22Rv1 (cell line): ENCODE measurements at regions not wholly inside any gene's neighbourhood (a gene's known extent, or its start where the extent isn't known, plus 50 kb on each side); places are given as distances from the start of the nearest gene placed in this dataset.

Source experiments
- H3K27ac ChIP-seq: fragments of 450-650 bp; 2 replicates; pipeline ENCODE4 v1.5.1; 2017
- CTCF ChIP-seq: fragments of 450-650 bp; IDR thresholded peaks from 2 replicates; pipeline ENCODE4 v1.5.1; 2017; ENCODE audit warnings: mild to moderate bottlenecking
- ZFX ChIP-seq: fragments of 450-650 bp; IDR thresholded peaks from 2 replicates; pipeline ENCODE4 v1.6.1; 2017; ENCODE audit warnings: antibody characterized with exemption, borderline replicate concordance

DNA sequence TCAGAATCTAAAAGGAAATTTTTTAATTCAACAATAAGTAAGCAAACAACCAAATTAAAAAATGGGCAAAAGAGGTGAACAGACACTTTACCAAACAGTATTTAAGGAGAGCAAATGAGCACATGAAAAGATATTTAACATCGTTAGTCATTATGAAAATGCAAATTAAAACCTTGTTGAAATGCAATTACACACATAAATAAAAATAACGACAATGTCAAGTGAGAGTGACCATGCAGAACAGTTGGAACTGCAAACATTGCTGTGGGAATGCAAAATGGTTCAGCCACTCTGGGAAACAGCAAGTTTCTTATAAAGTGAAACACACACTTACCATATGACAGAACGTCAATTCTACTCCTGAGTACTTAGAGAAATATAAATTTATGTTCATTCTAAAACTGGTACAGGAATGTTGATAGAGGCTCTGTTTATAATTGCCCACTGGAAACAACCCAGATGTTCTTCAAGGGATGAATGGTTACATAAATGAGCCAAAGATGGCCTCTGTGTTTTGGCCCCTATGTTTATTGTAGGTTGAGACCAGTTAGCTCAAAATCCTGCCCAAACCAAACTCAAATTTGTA lies 678.1 kb downstream of the UQCRFS1 start:
- H3K27ac ChIP-seq: no peak overlapping the region
- TF ChIP-seq ZFX: no peak
- TF ChIP-seq CTCF: no peak

- no peak overlapping the region for H3K27ac ChIP-seq
- TF ChIP-seq CTCF: no peak
Observed at GRCh38 chr19:28532765-28533341, 680.1 kb downstream of the UQCRFS1 start.

- no peak overlapping the region for H3K27ac ChIP-seq
- TF ChIP-seq ZFX: no peak
- TF ChIP-seq CTCF: no peak
Observed at GRCh38 chr19:28531979-28532378, 681.0 kb downstream of the UQCRFS1 start.

- H3K27ac ChIP-seq: no peak overlapping the region
- no peak for TF ChIP-seq CTCF
- TF ChIP-seq ZFX: no peak
Observed at GRCh38 chr19:28530406-28531035, 682.4 kb downstream of the UQCRFS1 start.

DNA sequence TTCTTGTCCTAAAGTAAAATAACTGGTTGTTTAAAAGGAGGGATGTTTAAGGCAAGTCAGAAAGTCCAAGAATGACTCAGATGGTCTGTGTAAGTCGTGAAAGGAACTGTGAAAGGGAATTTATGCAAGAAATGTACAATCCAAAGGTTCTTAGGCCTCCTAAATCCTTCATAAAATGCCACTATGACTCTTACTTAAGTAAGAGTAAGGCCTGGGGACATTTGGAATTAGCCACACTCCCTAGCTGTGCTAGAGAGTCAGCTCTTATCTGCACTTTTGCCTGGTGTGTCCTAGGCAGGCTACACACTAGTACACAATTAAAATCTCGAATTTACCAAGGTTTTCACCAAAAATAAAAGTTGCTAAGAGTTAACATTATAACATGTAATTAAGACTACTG lies 686.9 kb downstream of the UQCRFS1 start:
- TF ChIP-seq CTCF (no peak), ZFX (no peak)
- H3K27ac ChIP-seq: no peak overlapping the region

GRCh38 chr19:28523619-28524018 lies 689.3 kb downstream of the UQCRFS1 start:
- TF ChIP-seq CTCF (no peak), ZFX (no peak)
- H3K27ac ChIP-seq: no peak overlapping the region

GRCh38 chr19:28522545-28522922 lies 690.4 kb downstream of the UQCRFS1 start:
- TF ChIP-seq CTCF (no peak), ZFX (no peak)
- H3K27ac ChIP-seq: no peak overlapping the region
